ENCODE measurements at regions not wholly inside any gene's neighbourhood (a gene's known extent, or its start where the extent isn't known, plus 50 kb on each side); places are given as distances from the start of the nearest gene placed in this dataset.

DNA sequence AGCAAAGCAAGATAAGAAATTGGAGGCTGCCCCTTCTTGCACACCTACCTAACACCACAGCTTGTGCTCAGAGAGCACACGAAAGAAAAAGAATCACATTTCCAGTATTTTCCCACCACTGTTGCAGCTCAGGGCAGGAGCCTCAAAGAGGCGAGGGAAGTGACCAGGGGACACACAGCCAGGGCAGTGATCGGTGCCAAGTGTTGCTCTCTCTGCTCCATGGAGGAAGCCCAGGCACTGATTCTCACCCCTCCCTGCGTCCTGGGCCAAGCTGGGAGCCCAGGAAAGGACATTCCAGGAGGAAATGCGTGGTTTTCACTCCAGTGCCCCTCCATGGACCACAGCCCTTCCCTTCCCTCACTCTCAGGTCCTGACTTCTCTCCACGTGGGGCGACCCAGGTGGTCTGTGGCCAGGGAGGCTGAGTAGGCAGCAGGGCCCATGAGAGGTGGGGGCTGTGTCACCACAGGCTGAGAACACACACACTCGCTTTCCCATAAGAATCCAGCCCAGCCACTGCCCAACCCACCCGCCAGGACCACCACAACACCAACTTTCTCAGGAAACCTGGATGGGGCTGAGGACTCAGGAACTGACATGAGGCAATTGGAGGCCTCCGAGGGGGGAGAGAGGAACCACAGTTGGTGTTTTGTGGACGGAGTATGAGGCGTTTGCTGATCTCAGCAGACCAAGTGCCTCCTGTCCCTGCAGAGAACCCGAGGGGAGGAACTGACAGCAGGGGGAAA is 81.7 kb upstream of the MAFB start:
- DNase-seq (ENCODE audit: low spot score): peak; percentile 23

DNA sequence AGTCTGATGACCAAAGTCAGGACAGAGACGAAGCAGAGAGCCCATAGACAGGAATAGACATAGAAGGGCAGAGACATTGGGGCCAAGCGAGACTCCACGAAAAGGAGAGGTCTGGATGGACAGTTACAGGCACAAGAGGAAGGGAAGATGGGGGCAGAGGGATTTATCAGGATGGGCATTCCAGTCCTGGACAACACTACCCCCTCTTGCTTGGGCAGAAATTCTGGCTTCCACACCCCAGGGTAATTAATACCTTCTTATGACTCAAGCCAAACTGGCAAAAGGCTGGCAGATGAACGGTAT is 82.2 kb upstream of the MAFB start:
- DNase-seq (ENCODE audit: low spot score): no peak

DNA sequence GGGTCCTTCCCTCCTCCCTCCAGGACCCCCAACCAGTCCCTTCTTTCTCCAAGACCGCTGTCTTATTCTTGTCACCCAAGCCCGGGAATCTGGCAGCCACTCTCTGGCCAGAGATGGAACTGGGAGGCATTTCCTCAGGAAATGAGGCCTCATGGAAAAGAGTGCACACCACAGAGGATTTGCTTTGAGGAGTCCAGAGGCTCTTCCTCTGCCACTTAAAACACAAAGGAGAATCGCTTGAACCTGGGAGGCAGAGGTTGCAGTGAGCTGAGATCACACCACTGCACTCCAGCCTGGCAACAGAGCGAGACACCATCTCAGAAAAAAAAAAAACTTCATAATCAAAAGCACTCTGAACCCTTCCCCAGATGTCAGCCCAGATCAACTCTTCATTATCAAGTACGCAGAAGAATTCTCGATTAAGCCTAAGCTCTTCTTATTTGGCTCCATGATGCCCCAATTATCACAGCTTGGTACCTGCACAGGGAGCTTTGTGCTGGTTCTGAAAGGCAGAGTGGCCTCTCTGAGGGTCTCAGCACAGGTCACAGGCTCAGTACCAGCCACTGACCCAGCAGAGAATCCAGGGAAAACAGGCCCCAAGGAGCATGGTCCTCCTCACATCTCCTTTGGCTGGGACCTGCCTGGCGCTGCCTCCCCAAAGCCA is 82.9 kb upstream of the MAFB start:
- no peak for DNase-seq (ENCODE audit: low spot score)

DNA sequence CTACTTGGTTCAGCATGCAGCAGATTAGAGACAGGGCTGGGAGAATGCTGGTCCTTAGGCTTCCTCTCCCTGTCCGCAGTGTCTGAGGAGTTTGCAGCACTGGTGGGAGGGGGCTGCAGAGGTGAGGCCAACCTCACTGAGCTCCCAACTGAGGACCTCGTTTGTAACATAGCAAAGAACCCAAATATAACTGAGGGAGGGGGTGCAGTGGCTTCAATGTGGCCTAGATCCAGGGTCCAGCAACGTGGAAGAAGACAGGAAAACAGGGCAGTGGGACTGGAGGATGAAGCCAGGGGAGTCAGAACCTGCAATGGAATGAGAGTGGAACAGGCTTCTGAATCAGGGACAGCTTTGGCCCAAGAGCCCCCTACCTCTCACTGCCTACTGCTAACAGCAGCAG is 84.3 kb upstream of the MAFB start:
- no peak for DNase-seq (ENCODE audit: low spot score)

DNA sequence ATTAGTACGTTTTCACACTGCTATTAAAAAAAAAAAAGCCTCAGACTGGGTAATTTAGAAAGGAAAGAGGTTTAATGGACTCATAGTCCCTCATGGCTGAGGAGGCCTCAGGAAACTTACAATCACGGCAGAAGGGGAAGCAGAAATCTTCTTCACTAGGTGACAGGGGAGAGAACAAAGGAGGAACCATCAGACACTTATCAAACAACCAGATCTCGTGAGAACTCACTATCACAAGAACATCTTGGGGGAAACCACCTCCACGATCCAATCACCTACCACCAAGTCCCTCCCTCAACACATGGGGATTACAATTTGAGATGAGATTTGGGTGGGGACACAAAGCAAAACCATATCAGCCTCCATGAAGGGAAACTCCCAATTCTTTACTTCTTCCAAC is 85.2 kb upstream of the MAFB start:
- DNase-seq (ENCODE audit: low spot score): no peak

DNA sequence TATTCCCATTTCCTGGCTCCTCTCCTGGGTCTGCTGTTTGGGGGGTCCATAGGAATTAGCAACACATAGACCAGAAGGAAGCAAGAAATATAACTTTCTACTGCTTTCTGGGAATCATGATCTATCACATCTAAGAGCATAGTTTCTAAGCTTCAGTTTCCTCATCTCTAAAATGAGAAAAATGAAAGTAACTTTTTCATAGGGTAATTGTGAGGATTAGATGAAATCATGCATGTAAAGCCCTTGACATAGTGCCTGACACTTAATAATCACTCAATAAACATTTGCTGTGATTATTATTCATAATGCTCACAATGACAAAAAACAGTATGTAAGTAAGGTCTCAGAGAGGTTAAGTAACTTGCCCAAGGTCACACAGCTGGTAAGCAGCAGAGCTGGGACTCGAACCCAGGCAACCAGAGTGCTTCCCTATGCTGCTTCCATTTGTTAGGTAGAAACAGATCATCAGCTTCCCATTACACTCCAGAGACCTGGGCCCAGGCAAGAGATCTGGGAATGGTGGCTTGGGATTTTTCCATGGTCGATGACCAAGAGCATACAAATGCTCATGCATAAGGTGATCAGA is 86.6 kb upstream of the MAFB start:
- no peak for DNase-seq (ENCODE audit: low spot score)

DNA sequence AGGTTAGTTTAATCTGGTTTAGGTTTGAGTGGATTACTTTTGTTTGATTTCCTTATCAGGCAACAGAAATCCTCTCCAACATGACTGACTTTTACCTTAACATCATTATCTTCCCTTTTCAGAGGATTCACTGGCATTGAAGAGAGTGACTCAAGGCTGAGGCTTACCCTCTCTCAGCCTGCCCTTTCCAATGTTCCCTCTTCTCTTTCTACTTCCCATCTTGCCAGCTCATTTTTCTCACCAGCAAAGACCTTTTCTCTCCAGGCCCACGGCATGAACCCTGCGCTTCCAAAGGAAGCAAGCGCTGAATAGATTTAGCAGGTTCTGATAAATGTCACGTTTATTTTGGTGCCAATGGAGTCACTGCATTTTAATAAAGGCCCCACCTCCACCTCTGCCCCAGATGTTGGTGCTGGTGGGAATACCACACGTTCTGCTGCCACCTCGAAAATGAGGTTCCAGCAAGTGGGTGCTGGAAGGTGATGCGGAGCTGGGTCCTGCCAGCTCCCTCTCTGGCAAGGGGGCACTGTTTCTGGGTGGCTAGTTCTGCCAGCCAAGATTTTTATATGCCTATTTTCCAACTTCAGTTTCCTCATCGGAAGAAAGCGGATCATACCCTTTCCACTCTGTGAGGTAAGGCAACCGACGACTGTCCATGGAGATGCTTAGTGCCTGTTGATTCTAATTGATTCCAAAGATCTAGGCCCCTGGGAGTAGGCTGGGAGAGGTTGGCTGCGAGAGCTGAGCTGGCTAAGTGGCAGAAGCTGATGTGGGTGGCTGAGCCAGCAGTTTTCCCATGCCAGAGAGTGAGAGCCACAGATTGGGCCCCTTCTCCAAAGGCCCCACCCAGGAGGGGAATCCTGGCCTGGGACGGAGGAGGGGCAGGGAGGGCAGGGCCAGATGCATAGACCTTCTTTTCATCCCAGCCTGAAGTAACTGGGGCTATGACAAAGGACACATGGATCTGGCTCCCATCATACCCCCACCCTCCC is 87.7 kb upstream of the MAFB start:
- no peak for DNase-seq (ENCODE audit: low spot score)

DNA sequence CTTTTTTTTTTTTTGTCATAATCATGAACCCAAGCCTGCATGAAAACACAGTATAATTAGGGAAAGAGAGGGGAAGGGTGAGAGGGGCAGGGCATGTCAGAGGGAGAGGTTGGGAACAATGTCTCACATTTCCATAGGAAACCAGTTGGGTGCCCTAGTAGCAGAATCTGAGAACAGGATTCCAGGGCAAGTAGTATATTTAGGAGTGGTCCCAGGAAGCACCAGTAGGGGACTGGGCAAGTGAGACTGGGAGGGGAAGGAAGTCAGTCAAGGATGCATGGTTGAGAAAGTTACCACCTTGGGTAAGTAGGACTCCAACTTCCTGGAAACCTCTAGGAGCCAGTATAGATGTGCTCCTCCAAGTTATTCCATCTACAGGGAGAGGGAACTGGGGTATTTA is 88.6 kb upstream of the MAFB start:
- DNase-seq (ENCODE audit: low spot score): no peak

DNA sequence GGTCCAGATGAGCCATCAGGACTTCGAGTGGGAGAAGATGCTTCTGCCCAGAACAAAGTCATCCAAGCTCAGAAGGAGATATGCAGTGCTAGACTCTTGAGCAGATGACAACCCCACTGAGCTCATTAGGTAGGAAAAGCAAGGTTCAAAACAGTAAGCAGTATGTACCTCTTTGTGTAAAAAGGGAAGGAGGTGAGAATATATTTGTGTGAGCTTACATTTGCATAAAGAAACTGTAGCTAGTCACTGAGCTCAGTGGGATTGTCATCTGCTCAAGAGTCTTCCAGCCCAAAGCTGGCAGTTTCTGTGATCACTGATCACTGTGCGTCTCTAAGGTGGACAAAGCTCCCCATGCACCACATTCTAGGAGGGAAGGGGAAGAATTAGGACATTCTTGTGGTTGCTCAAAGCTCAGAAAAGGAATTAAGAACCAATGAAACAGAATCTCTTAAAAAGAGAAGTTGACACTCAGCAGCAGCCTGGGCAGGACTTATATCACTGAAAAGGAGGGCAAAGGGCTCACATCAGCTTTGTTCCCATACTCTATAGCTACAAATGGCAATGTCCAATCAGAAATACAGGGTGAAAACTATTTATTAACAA is 90.0 kb upstream of the MAFB start:
- no peak for DNase-seq (ENCODE audit: low spot score)

DNA sequence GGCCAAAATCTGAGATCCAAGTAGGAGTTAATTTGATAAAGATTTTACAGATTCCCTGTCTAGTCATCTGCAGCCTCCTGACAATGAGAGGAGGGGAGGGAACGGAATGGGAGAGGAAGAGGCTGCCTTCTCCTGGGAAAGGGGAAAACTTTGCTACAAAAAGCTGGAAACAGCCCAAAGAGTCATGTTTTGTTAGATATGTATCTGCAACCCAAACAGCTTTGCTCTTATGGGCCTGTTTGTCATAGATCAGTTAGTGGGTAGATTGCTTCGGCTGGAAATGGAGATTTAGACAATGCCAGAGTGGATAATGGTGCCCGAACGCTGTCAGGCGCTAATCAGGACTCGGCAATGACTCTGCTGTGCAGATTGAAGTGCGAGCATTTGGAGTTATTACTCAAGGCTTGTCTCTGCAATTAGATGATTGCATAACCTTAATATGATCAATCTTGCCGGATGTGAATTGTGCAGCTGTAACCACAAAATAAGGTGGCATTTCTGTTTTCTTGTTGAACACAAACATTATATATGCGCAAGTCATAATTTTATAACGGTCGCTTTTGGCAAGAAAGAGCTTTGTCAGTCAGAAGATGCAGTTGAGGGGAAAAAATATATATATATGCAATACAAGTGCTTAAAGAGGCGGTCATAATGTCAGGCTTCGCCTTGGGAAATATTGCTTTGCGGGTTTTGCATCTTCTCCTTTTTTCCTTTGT is 92.4 kb upstream of the MAFB start:
- no peak for DNase-seq (ENCODE audit: low spot score)

DNA sequence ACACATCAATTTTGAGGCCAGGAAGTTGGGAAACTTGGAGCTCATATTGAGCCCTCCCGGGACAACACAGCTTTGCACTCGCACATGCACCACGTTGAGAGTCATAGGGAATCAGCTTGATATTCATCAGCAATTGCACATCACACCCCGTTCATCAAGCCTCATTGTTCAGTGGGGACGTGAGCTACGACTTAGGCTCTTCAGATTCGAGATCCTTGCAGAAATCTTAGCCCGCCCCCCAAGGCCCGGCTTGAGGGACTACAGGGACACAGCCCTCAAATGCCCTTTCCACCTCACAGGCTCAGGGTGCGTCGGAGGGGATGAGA is 93.0 kb upstream of the MAFB start:
- no peak for DNase-seq (ENCODE audit: low spot score)

DNA sequence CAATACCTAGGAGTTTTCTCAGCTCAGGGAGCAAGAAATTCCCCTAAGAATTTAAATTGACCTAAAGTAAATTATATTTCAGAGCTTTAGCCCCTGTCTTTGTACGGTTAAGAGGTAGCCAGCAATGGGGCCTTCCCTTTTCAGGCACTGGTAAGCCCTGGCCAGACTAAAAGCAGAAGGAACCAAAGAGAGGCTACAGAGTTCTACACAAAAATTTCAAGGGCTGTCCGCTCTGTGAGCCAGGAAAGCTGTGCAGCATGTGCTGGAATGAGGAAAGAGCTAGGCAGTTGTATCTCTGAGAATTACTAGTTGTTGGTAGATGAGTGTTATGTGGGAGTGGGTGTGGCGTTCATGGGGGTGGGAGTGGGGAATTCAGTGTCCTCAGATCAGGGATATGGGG is 96.3 kb upstream of the MAFB start:
- DNase-seq (ENCODE audit: low spot score): no peak

DNA sequence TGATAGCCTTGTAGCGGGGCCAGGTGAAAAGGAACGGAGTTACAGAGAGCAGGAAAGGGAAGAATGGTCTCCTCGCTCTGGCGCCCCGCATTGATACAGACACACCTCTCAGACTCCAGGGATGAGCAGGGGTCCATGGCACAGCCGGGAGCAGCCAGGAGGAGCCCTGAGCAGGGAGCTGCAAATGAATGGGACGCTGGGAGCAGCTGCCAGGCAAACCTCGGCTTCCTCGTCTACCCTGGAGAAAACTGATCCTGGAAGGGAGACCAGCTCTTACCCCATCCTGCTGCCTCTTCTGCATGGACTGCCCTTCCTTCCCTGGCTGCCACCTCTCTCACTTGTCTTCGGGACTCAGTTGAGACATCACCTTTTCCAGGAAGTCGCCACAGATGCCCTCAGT is 97.3 kb upstream of the MAFB start:
- DNase-seq (ENCODE audit: low spot score): no peak

DNA sequence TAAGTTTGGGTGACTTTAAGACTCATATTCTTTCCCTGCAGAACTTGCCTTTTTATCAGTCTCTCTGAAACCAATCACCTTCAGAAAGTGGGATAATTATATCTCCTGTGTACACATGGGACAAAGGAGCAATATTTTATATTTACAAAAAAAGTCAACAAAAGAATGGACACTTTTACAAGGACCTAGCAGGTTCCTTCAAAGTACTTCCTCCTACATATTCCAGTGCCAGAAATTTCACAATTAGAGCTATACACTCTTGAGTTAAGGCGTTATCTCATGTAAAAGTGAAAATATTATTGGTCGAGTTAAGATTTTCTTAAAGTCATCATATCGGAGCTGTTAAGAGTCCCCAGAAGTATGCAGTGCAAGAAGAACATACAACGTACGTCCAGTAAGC is 98.9 kb upstream of the MAFB start:
- no peak for DNase-seq (ENCODE audit: low spot score)

DNA sequence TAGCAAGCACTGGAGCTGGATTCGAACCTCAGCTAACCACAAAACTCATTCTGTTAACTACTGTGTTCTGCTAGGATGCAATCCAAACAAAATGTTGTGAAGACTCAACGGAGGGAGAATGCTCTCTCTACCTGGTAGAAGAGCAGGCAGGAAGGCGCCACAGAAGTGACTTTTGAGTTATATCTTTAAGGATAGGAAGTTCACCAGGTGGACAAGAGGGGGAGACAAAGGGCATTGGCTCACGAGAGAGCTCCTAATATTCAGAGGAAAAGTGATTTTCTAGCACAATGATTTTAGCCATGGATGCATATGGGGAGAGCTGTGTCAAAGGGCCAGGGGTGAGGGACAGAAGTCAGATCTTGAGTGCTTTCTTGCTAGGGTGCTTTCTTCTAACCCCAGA is 108.4 kb upstream of the MAFB start:
- DNase-seq (ENCODE audit: low spot score): no peak

DNA sequence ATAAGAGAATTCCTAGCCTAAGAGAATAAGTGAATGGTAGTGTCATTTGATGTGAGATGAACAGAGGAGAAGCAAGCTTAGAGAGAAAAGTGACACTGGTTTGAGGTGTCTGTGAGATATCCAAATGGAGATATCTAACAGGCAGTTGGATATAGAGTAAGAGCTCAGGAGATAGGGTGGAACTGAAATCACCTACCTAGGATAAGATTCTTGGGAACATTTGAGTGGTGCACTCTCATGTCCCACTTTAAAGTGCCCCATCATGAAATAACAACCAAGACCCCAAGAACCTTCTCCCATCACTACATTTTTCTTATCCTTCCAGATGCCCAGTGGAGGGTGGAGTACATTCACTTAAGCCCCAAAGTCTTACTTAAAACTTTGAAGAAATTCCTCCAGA is 109.0 kb upstream of the MAFB start:
- DNase-seq (ENCODE audit: low spot score): no peak

DNA sequence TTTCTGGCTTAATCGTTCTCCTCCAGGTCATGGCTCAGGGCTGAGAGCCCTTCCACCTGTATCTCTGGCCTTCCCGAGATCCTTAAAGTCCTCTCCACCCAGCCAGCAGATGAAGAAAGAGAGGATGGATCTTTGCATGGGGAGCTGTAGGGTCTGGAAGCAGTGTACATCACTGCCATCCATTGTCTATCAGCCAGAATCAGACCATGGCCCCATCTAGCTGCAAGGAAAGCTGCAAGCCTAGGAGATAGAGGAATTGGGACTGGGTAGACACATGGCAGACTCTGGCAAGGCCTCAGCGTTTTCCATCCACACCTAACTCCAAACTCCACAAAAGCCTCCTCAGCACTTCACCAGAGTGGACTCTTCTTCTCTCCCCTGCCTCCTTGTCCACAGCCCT is 113.8 kb upstream of the MAFB start:
- DNase-seq (ENCODE audit: low spot score): no peak

DNA sequence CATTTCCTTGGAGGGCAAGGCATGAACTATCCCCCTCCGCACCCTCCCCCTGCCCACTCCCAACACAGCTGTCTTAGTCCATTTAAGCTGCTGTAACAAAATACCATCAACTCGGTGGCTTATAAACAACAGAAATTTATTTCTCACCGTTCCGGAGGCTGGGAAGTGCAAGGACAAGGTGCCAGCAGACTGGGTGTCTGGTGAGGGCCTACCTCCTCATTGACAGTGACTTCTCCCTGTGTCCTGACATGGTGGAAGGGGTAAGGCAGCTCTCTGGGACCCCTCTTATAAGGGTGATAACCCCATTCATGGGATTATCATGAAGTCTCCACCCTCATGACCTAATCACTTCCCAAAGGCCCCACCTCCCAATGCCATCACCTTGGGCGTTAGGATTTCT is 114.3 kb upstream of the MAFB start:
- no peak for DNase-seq (ENCODE audit: low spot score)

DNA sequence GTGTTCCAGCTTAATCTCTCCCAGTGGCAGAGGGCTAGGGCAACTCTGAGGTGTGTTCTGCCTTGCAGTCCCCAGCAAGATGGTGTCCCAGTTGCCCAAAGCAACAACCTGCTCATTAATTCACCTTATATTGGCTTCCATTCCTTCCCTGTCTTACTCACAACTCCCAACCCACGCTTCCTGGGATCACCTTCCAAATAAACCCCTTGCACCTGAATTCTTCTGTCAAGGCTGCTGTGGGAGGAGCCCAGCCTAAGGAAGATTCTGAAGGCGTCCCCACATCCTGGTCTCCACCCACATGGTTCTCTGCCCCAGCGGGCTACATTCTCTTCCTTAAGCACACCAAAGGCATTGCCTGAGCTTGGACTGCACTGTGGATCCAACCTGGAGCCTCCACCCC is 116.6 kb upstream of the MAFB start:
- no peak for DNase-seq (ENCODE audit: low spot score)

DNA sequence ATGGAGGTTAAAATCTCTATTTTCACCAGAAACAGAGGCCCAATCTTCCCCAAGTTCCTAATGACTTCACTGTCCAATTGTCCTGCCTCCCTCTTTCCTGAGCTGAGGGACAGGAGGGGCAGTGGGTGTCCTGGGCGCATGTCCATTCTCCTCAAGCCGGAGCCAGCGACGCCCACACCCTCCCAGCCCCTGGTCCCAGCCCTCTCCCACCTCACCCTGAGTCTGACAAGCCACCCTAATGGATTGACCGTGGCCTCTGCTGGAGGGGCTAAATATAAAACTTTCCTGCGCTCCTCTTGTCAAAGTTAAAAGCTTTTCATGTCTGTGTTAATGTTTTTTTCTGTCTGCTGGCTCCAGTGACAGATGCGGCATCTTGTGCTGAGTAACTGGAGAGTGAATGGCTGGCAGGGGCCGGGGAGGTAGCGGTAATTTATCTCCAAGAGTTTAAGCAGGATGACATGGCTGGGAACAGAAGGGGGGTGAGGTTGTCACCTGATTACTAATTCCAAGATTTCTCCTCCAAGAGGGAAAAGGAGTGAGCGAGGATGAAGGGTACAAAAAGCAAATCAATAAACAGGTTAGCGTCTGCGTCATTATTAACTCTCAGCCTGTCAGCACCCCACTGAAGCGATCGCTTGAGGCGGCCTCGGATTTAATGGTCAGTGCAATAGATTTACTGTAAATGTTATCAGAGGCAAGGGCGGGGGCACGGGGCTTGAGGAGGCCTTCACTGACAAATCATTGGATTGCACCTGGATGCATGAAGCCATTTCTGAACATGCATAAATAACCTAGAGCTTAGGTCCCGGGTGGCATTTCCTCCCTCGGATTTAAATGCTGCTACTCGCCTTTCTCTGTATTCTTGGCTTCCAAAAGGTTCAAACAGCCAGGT is 118.1 kb upstream of the MAFB start:
- DNase-seq (ENCODE audit: low spot score): no peak

DNA sequence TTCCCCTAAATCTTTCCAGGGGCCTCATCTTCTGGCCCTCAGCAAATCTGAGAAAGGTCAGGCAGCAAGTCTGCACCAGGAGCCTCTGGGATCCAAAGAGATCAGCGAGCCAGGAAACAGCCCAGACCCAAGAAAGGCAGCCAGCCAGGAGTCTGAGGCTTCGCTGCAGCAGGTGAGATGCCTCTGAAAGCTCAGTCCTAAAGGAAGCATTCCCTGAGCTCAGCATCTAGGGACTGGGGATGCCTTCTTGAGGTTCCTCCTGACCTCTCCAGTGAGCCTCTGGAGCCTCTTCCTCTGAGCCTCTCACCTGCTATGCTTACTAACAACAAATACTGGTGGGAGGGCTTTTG is 118.8 kb upstream of the MAFB start:
- DNase-seq (ENCODE audit: low spot score): no peak
